Uterus (tissue), 3 donors: ENCODE measurements at regions not wholly inside any gene's neighbourhood (a gene's known extent, or its start where the extent isn't known, plus 50 kb on each side); places are given as distances from the start of the nearest gene placed in this dataset.

Source experiments
- DNase-seq, 2 donors: peaks; one replicate each; pipeline ENCODE4 v3.0.0-alpha.2; 2019 to 2020
- H3K27ac ChIP-seq, 2 donors: fragments of 200-600 bp; sonication (generic); 1 replicate in 1 of 2; 2 replicates in 1 of 2; pipeline ENCODE4 v1.5.1; 2016 to 2018
- H3K27me3 ChIP-seq, 2 donors: fragments of 200-600 bp; sonication (generic); one replicate each; pipeline ENCODE4 v1.5.1; 2018 to 2019; ENCODE audit warnings: control low read depth in 1 of 2
- H3K36me3 ChIP-seq, 2 donors: fragments of 200-600 bp; sonication (generic); one replicate each; pipeline ENCODE4 v1.5.1; 2019; ENCODE audit warnings: control low read depth in 1 of 2
- H3K4me1 ChIP-seq, 2 donors: fragments of 200-600 bp; sonication (generic); one replicate each; pipeline ENCODE4 v1.5.1; 2018 to 2019; ENCODE audit warnings: control low read depth in 1 of 2
- H3K4me3 ChIP-seq, 2 donors: fragments of 200-600 bp; sonication (generic); 1 replicate in 1 of 2; 2 replicates in 1 of 2; pipeline ENCODE4 v1.5.1; 2018 to 2019; ENCODE audit warnings: mild to moderate bottlenecking in 1 of 2
- H3K9me3 ChIP-seq, 2 donors: fragments of 200-600 bp; sonication (generic); one replicate each; pipeline ENCODE4 v1.5.1; 2019; ENCODE audit warnings: control low read depth in 1 of 2
- CTCF ChIP-seq, 4 experiments: fragments of 200-600 bp in 2 of 4; fragments of 450-650 bp in 2 of 4; sonication (generic) in 2 of 4; IDR thresholded peaks; one replicate each; pipeline ENCODE4 v1.5.1; 2016 to 2019; ENCODE audit warnings: antibody characterized with exemption in 4 of 4, mild to moderate bottlenecking in 2 of 4, moderate library complexity in 1 of 4
- POLR2A ChIP-seq, 2 donors: fragments of 450-650 bp; IDR thresholded peaks; one replicate each; pipeline ENCODE4 v1.6.1; 2016; ENCODE audit warnings: antibody characterized with exemption in 2 of 2, mild to moderate bottlenecking in 1 of 2, moderate library complexity in 1 of 2
- intact Hi-C: fragments of 100-400 bp; cut with DNase I; formaldehyde crosslinking; loops from one replicate; pipeline ENCODE4 v1.15.1; 2023; ENCODE audit warnings: low total_unique reads
- donor health status: DM: yes; HTN: yes; CAD: no.

GRCh38 chr12:102763471-102763870 is 153.6 kb downstream of the PAH start:
- Histone ChIP-seq H3K9me3 (no peaks in the 10 kb centered on the region), H3K27me3 (no peaks in the 10 kb centered on the region), H3K4me1 (peaks cover 0 to 8% of the 10 kb centered on the region in 2 donors), H3K4me3 (no peak overlapping the region), H3K27ac (peak overlapping the region; percentile 74 to 76), H3K36me3 (no peaks in the 10 kb centered on the region)
- no peak for DNase-seq
- intact Hi-C loops: no loop called here
- no peak for TF ChIP-seq CTCF (IDR thresholded peaks at IDR 0.05)
- no peak for TF ChIP-seq POLR2A (IDR thresholded peaks at IDR 0.05)

- Histone ChIP-seq H3K9me3 (no peaks in the 10 kb centered on the region), H3K4me3 (no peak overlapping the region), H3K27ac (peak overlapping the region; percentile 74 to 76), H3K4me1 (peaks cover 0 to 8% of the 10 kb centered on the region in 2 donors), H3K36me3 (no peaks in the 10 kb centered on the region), H3K27me3 (no peaks in the 10 kb centered on the region)
- intact Hi-C loops: no loop called here
- TF ChIP-seq CTCF (IDR thresholded peaks at IDR 0.05) (no peak), POLR2A (IDR thresholded peaks at IDR 0.05) (no peak)
- peak in 1 of 2 donors; percentile 62 for DNase-seq
These were observed 154.0 kb downstream of the PAH start for GRCh38 chr12:102763061-102763460.

- peak overlapping the region in 1 of 2 donors; percentile 74 for H3K27ac ChIP-seq
- H3K36me3 ChIP-seq: no peaks in the 10 kb centered on the region
- no peaks in the 10 kb centered on the region for H3K9me3 ChIP-seq
- no peak overlapping the region for H3K4me3 ChIP-seq
- TF ChIP-seq CTCF (IDR thresholded peaks at IDR 0.05) (no peak), POLR2A (IDR thresholded peaks at IDR 0.05) (no peak)
- intact Hi-C loops: no loop called here
- peaks cover 0 to 20% of the 10 kb centered on the region in 2 donors for H3K4me1 ChIP-seq
- DNase-seq: no peak
- H3K27me3 ChIP-seq: no peaks in the 10 kb centered on the region
These were observed 156.7 kb downstream of the PAH start for GRCh38 chr12:102760322-102760721.

- no peaks in the 10 kb centered on the region for H3K36me3 ChIP-seq
- H3K27ac ChIP-seq: peak overlapping the region; percentile 40 to 67
- H3K4me1 ChIP-seq: peaks cover 0 to 20% of the 10 kb centered on the region in 2 donors
- no peak for DNase-seq
- H3K9me3 ChIP-seq: no peaks in the 10 kb centered on the region
- no peaks in the 10 kb centered on the region for H3K27me3 ChIP-seq
- intact Hi-C loops: no loop called here
- no peak overlapping the region for H3K4me3 ChIP-seq
- TF ChIP-seq CTCF (IDR thresholded peaks at IDR 0.05): no peak
- TF ChIP-seq POLR2A (IDR thresholded peaks at IDR 0.05): no peak
These were observed 157.6 kb downstream of the PAH start for GRCh38 chr12:102759466-102759865.

- no peaks in the 10 kb centered on the region for H3K27me3 ChIP-seq
- no peaks in the 10 kb centered on the region for H3K36me3 ChIP-seq
- intact Hi-C loops: no loop called here
- no peak for DNase-seq
- H3K27ac ChIP-seq: peak overlapping the region; percentile 67 to 74
- TF ChIP-seq POLR2A (IDR thresholded peaks at IDR 0.05): no peak
- no peak for TF ChIP-seq CTCF (IDR thresholded peaks at IDR 0.05)
- H3K9me3 ChIP-seq: no peaks in the 10 kb centered on the region
- H3K4me1 ChIP-seq: peaks cover 0 to 20% of the 10 kb centered on the region in 2 donors
- no peak overlapping the region for H3K4me3 ChIP-seq
These were observed 159.2 kb downstream of the PAH start for GRCh38 chr12:102757882-102758226.
